Fibroblast of lung (primary cell): ENCODE measurements at regions not wholly inside any gene's neighbourhood (a gene's known extent, or its start where the extent isn't known, plus 50 kb on each side); places are given as distances from the start of the nearest gene placed in this dataset.

Experiments used
- DNase-seq, 2 donors: peaks; one replicate each; pipeline versions ENCODE4 v3.0.0 to v3.0.0-alpha.2; 2010; ENCODE audit warnings: low read depth in 2 of 2
- H2AFZ ChIP-seq: 2 replicates; pipeline ENCODE4 v1.5.1; 2012; ENCODE audit warnings: low read length, control low read depth, inconsistent platforms
- H3K27ac ChIP-seq: 2 replicates; pipeline ENCODE4 v1.5.1; 2011; ENCODE audit warnings: low read length, control low read depth; ENCODE audit not compliant: insufficient read depth
- H3K27me3 ChIP-seq: 2 replicates; pipeline ENCODE4 v1.5.1; 2011; ENCODE audit warnings: mild to moderate bottlenecking, low read length; ENCODE audit not compliant: control insufficient read depth, insufficient read depth
- H3K36me3 ChIP-seq: 2 replicates; pipeline ENCODE4 v1.5.1; 2011; ENCODE audit warnings: low read length; ENCODE audit not compliant: control insufficient read depth, insufficient read depth
- H3K4me1 ChIP-seq: 2 replicates; pipeline ENCODE4 v1.5.1; 2011; ENCODE audit warnings: low read length; ENCODE audit not compliant: control insufficient read depth, insufficient read depth; ENCODE audit errors: extremely low read depth
- H3K4me2 ChIP-seq: 2 replicates; pipeline ENCODE4 v1.5.1; 2011; ENCODE audit warnings: low read length, control low read depth; ENCODE audit not compliant: insufficient read depth; ENCODE audit errors: extremely low read depth
- H3K4me3 ChIP-seq, 4 experiments: fragments of 200-600 bp in 1 of 4; sonication (generic) in 1 of 4; replicated peaks in 1 of 4; 2 replicates each; pipeline ENCODE4 v1.5.1; 2011 to 2016; ENCODE audit warnings: low read length in 4 of 4, low read depth in 3 of 4, mild to moderate bottlenecking in 3 of 4, control low read depth in 2 of 4, inconsistent platforms in 1 of 4, mixed read lengths in 1 of 4; ENCODE audit not compliant: insufficient read depth in 1 of 4; ENCODE audit errors: control extremely low read depth in 1 of 4
- H3K79me2 ChIP-seq: 2 replicates; pipeline ENCODE4 v1.5.1; 2012; ENCODE audit warnings: mild to moderate bottlenecking, low read length, inconsistent platforms; ENCODE audit not compliant: control insufficient read depth, insufficient read depth
- H3K9ac ChIP-seq: 2 replicates; pipeline ENCODE4 v1.5.1; 2011; ENCODE audit warnings: mild to moderate bottlenecking, low read length, control low read depth; ENCODE audit not compliant: insufficient read depth
- H3K9me3 ChIP-seq: 2 replicates; pipeline ENCODE4 v1.5.1; 2012; ENCODE audit warnings: low read depth, low read length; ENCODE audit not compliant: control insufficient read depth, insufficient read depth
- H4K20me1 ChIP-seq: 2 replicates; pipeline ENCODE4 v1.5.1; 2011; ENCODE audit warnings: low read length; ENCODE audit not compliant: control insufficient read depth, insufficient read depth; ENCODE audit errors: extremely low read depth
- CTCF ChIP-seq, 2 donors: IDR thresholded peaks in 1 of 2; conservative IDR thresholded peaks in 1 of 2; 1 replicate in 1 of 2; 2 replicates in 1 of 2; pipeline ENCODE4 v1.5.1; 2011 to 2012; ENCODE audit warnings: low read length in 2 of 2, control low read depth in 1 of 2, inconsistent platforms in 1 of 2, low read depth in 1 of 2, mild to moderate bottlenecking in 1 of 2
- EZH2 ChIP-seq: IDR thresholded peaks from 2 replicates; pipeline ENCODE4 v1.5.1; 2012; ENCODE audit warnings: low read length, control low read depth, mild to moderate bottlenecking; ENCODE audit errors: missing control alignments

DNA sequence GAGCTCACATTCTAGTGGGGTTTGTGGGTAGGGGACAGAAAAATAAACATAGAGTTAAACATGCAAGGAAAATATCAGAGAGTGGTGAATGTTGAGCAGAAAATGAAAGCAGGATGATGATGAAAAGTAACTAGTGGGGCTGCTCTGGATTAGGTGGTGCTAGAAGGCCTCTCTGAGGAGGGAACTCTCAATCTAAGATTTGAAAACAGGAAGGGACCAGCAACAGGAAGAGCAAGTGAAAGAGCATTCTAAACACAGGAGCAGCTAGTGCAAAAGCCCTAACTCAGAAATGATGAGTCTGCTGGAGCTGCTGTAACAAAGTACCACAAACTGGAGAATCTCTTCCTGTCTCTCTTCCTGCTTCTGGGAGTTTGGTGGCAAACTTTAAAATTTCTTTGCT lies 468.6 kb upstream of the AGTR1 start:
- no peak overlapping the region for H3K4me3 ChIP-seq
- no peaks in the 10 kb centered on the region for H3K9me3 ChIP-seq
- H3K4me2 ChIP-seq: no peak overlapping the region
- no peaks in the 10 kb centered on the region for H3K36me3 ChIP-seq
- no peak for TF ChIP-seq CTCF (conservative IDR thresholded peaks at IDR 0.05 in 1 of 2, IDR thresholded peaks at IDR 0.05 in 1 of 2; ENCODE audit: low read depth in 1 of 2, low read length in 2 of 2)
- TF ChIP-seq EZH2: no peak
- no peaks in the 10 kb centered on the region for H3K27me3 ChIP-seq
- no peaks in the 10 kb centered on the region for H4K20me1 ChIP-seq
- no peak overlapping the region for H3K27ac ChIP-seq
- no peaks in the 10 kb centered on the region for H3K79me2 ChIP-seq
- no peaks in the 10 kb centered on the region for H3K4me1 ChIP-seq
- peak overlapping the region; percentile 27 for H2AFZ ChIP-seq
- DNase-seq: no peak
- H3K9ac ChIP-seq: no peak overlapping the region

DNA sequence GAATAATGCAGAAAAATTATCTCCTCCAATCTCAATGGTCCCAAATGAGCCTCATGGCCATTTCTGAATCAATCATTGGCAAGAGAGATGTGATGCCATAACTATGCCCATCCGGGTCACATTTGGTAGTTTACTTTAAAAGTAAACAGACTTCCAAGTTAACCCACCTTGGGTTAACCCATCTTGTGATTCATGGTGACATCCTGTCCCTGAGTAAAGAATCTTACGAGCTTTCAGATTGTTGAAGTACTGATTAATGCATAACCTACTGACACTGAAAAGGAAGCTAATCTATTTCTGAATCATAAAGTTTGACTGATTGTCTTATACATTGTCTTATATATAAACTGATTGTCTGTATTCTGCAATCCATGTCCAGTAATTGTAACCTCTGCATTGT lies 467.2 kb upstream of the AGTR1 start:
- Histone ChIP-seq H3K27ac (no peak overlapping the region), H2AFZ (no peak overlapping the region), H3K9me3 (no peaks in the 10 kb centered on the region), H3K4me2 (no peak overlapping the region), H4K20me1 (no peaks in the 10 kb centered on the region), H3K27me3 (no peaks in the 10 kb centered on the region), H3K4me3 (no peak overlapping the region), H3K9ac (no peak overlapping the region), H3K4me1 (no peaks in the 10 kb centered on the region), H3K79me2 (no peaks in the 10 kb centered on the region), H3K36me3 (no peaks in the 10 kb centered on the region)
- TF ChIP-seq CTCF (conservative IDR thresholded peaks at IDR 0.05 in 1 of 2, IDR thresholded peaks at IDR 0.05 in 1 of 2; ENCODE audit: low read depth in 1 of 2, low read length in 2 of 2) (no peak), EZH2 (no peak)
- no peak for DNase-seq

GRCh38 chr3:148232389-148232788 lies 465.3 kb upstream of the AGTR1 start:
- no peak for DNase-seq

More at GRCh38 chr3:148232389-148232788, 465.3 kb upstream of the AGTR1 start:
- no peak overlapping the region for H3K27ac ChIP-seq
- H2AFZ ChIP-seq: no peak overlapping the region
- H4K20me1 ChIP-seq: no peaks in the 10 kb centered on the region
- no peaks in the 10 kb centered on the region for H3K79me2 ChIP-seq
- H3K4me1 ChIP-seq: no peaks in the 10 kb centered on the region
- no peak overlapping the region for H3K4me3 ChIP-seq
- no peaks in the 10 kb centered on the region for H3K9me3 ChIP-seq
- H3K36me3 ChIP-seq: no peaks in the 10 kb centered on the region
- no peaks in the 10 kb centered on the region for H3K27me3 ChIP-seq
- H3K9ac ChIP-seq: no peak overlapping the region
- H3K4me2 ChIP-seq: no peak overlapping the region
- no peak for TF ChIP-seq CTCF (conservative IDR thresholded peaks at IDR 0.05 in 1 of 2, IDR thresholded peaks at IDR 0.05 in 1 of 2; ENCODE audit: low read depth in 1 of 2, low read length in 2 of 2)
- no peak for TF ChIP-seq EZH2
